IMR-90 (cell line): ENCODE measurements at regions not wholly inside any gene's neighbourhood (a gene's known extent, or its start where the extent isn't known, plus 50 kb on each side); places are given as distances from the start of the nearest gene placed in this dataset.

Experiments used
- ATAC-seq: fragments of 200-7000 bp; cut with Tn5 transposase; 2 replicates; pipeline ENCODE4 v1.9.1; 2020; ENCODE audit warnings: low read depth, mild to moderate bottlenecking, moderate library complexity
- BruUV-seq: library from RNA; stranded (reverse); fragments of 400-500 nt; replicated peaks from 2 replicates; lab custom pipeline; 2021; lab: Mats Ljungman, UMichigan
- CTCF ChIA-PET: fragments of 300-600 bp; formaldehyde crosslinking; extraction: SDS; loops from one replicate; lab custom pipeline; 2021; ENCODE audit warnings: antibody characterized with exemption; lab: Yijun Ruan, JAX
- POLR2A ChIA-PET: fragments of 300-600 bp; sonication (Branson Sonifier 250); formaldehyde crosslinking; loops from one replicate; lab custom pipeline; 2022; ENCODE audit warnings: antibody characterized with exemption; ENCODE audit not compliant: unreplicated experiment; lab: Charles Lee
- DNase-seq: peaks from one replicate; pipeline ENCODE4 v3.0.0; 2013
- H2AFZ ChIP-seq: replicated peaks from 2 replicates; pipeline ENCODE3; 2013; ENCODE audit warnings: low read length, mild to moderate bottlenecking; ENCODE audit not compliant: poor library complexity
- H2AK5ac ChIP-seq: 2 replicates; pipeline ENCODE4 v1.6.1; 2013; ENCODE audit warnings: low read depth, low read length, inconsistent platforms
- H2AK9ac ChIP-seq: replicated peaks from 2 replicates; pipeline ENCODE3; 2013; ENCODE audit warnings: mild to moderate bottlenecking, low read depth, low read length, moderate library complexity; ENCODE audit not compliant: poor library complexity
- H2BK120ac ChIP-seq: 2 replicates; pipeline ENCODE4 v1.6.1; 2013; ENCODE audit warnings: low read depth, low read length, inconsistent platforms
- H2BK15ac ChIP-seq: 3 replicates; pipeline ENCODE4 v1.6.1; 2013; ENCODE audit warnings: low read depth, low read length, inconsistent platforms
- H2BK20ac ChIP-seq: 2 replicates; pipeline ENCODE4 v1.6.1; 2013; ENCODE audit warnings: low read depth, mild to moderate bottlenecking, inconsistent platforms, low read length, moderate library complexity
- H2BK5ac ChIP-seq: 2 replicates; pipeline ENCODE4 v1.6.1; 2013; ENCODE audit warnings: mild to moderate bottlenecking, low read depth, low read length, inconsistent platforms; ENCODE audit not compliant: poor library complexity, severe bottlenecking
- H3K14ac ChIP-seq: replicated peaks from 2 replicates; pipeline ENCODE4 v1.6.1; 2013; ENCODE audit warnings: low read depth, low read length, inconsistent platforms
- H3K18ac ChIP-seq: 2 replicates; pipeline ENCODE4 v1.6.1; 2013; ENCODE audit warnings: low read depth, low read length, control low read depth
- H3K23ac ChIP-seq: 2 replicates; pipeline ENCODE4 v1.6.1; 2013; ENCODE audit warnings: low read depth, low read length, inconsistent platforms
- H3K27ac ChIP-seq: 2 replicates; pipeline ENCODE4 v1.5.1; 2013; ENCODE audit warnings: mild to moderate bottlenecking, control low read depth, low read length; ENCODE audit not compliant: insufficient read depth
- H3K27me3 ChIP-seq: 2 replicates; pipeline ENCODE4 v1.6.1; 2013; ENCODE audit warnings: low read length; ENCODE audit not compliant: control insufficient read depth, insufficient read depth
- H3K36me3 ChIP-seq: 2 replicates; pipeline ENCODE4 v1.6.1; 2013; ENCODE audit warnings: low read length, mixed read lengths; ENCODE audit not compliant: control insufficient read depth, insufficient read depth
- H3K4ac ChIP-seq: 2 replicates; pipeline ENCODE4 v1.6.1; 2013; ENCODE audit warnings: low read depth, low read length, inconsistent platforms
- H3K4me1 ChIP-seq: 2 replicates; pipeline ENCODE4 v1.6.1; 2013; ENCODE audit warnings: low read length, mixed read lengths; ENCODE audit not compliant: control insufficient read depth, insufficient read depth
- H3K4me2 ChIP-seq: 2 replicates; pipeline ENCODE4 v1.6.1; 2013; ENCODE audit warnings: low read depth, mild to moderate bottlenecking, control low read depth, low read length, moderate library complexity
- H3K4me3 ChIP-seq: 2 replicates; pipeline ENCODE4 v1.5.1; 2013; ENCODE audit warnings: low read depth, mild to moderate bottlenecking, control low read depth, low read length, moderate library complexity; ENCODE audit not compliant: insufficient read depth
- H3K56ac ChIP-seq: 2 replicates; pipeline ENCODE4 v1.6.1; 2013; ENCODE audit warnings: low read length, inconsistent platforms; ENCODE audit not compliant: insufficient read depth; ENCODE audit errors: extremely low read depth
- H3K79me1 ChIP-seq, 2 experiments: 2 replicates each; pipeline ENCODE4 v1.6.1; 2013; ENCODE audit warnings: low read length in 2 of 2, inconsistent platforms in 1 of 2, low read depth in 1 of 2
- H3K9ac ChIP-seq: 2 replicates; pipeline ENCODE4 v1.6.1; 2013; ENCODE audit warnings: low read depth, low read length, control low read depth
- H3K9me1 ChIP-seq: 2 replicates; pipeline ENCODE4 v1.6.1; 2013; ENCODE audit warnings: low read length, inconsistent platforms; ENCODE audit not compliant: insufficient read depth
- H3K9me3 ChIP-seq: 2 replicates; pipeline ENCODE4 v1.6.1; 2013; ENCODE audit warnings: low read length; ENCODE audit not compliant: control insufficient read depth, insufficient read depth
- H4K20me1 ChIP-seq: 2 replicates; pipeline ENCODE4 v1.6.1; 2013; ENCODE audit warnings: low read length, inconsistent platforms; ENCODE audit not compliant: insufficient read depth
- H4K5ac ChIP-seq: 2 replicates; pipeline ENCODE4 v1.6.1; 2013; ENCODE audit warnings: mild to moderate bottlenecking, low read depth, low read length, control low read depth
- H4K8ac ChIP-seq, 2 experiments: 2 replicates each; pipeline ENCODE4 v1.6.1; 2013; ENCODE audit warnings: low read depth in 2 of 2, low read length in 2 of 2, control low read depth in 1 of 2, inconsistent platforms in 1 of 2
- H4K91ac ChIP-seq: 2 replicates; pipeline ENCODE4 v1.6.1; 2013; ENCODE audit warnings: low read depth, low read length, inconsistent platforms; ENCODE audit not compliant: insufficient read depth
- CEBPB ChIP-seq: IDR thresholded peaks from 2 replicates; pipeline ENCODE4 v1.6.1; 2012; ENCODE audit warnings: low read depth, low read length, improper control_type of control experiment
- CTCF ChIP-seq: conservative IDR thresholded peaks from 2 replicates; pipeline ENCODE4 v1.5.1; 2012; ENCODE audit warnings: mild to moderate bottlenecking, low read depth, low read length, improper control_type of control experiment
- ELK1 ChIP-seq: fragments of 150-350 bp; IDR thresholded peaks from 2 replicates; pipeline ENCODE4 v1.6.1; 2016; ENCODE audit warnings: low read depth, mild to moderate bottlenecking, low read length, moderate library complexity, borderline replicate concordance
- WGBS, 2 experiments: methylation state at CpG; one replicate each; pipeline versions ENCODE4 v1.1.5 to v1.1.7; 2013; ENCODE audit warnings: missing lambda C conversion rate in 2 of 2; ENCODE audit not compliant: insufficient read length in 1 of 2; ENCODE audit errors: extremely low coverage in 2 of 2; 5-methylcytosine and 5-hydroxymethylcytosine counted together
- dilution Hi-C: fragments of 300-500 bp; cut with HindIII; formaldehyde crosslinking; loops from one replicate; pipeline ENCODE4 v1.14.3; 2018; ENCODE audit warnings: low sequenced_read_pairs; ENCODE audit not compliant: unreplicated experiment
- in situ Hi-C: fragments of 300-500 bp; cut with MboI; formaldehyde crosslinking; loops from 3 replicates; pipeline ENCODE4 v1.14.3; 2019; ENCODE audit warnings: low sequenced_read_pairs, inconsistent platforms, mixed read lengths
- intact Hi-C: fragments of 100-400 bp; cut with micrococcal nuclease; formaldehyde crosslinking; loops from 2 replicates; pipeline ENCODE4 v1.10.0; 2022

- TF ChIP-seq CTCF (no peak), ELK1 (no peak), CEBPB (no peak)
Measured at GRCh38 chr4:154143720-154144119, 347.9 kb downstream of the DCHS2 start.

More at GRCh38 chr4:154143720-154144119, 347.9 kb downstream of the DCHS2 start:
- Histone ChIP-seq H2AFZ (no peak overlapping the region), H4K8ac (no peak overlapping the region), H3K56ac (no peak overlapping the region), H3K36me3 (no peaks in the 10 kb centered on the region), H4K91ac (no peak overlapping the region), H4K20me1 (no peaks in the 10 kb centered on the region), H3K4me1 (no peaks in the 10 kb centered on the region), H2AK9ac (no peak overlapping the region), H3K4me3 (no peak overlapping the region), H3K9ac (no peak overlapping the region), H2BK120ac (no peak overlapping the region), H2BK20ac (no peak overlapping the region), H3K23ac (no peak overlapping the region), H3K9me1 (no peaks in the 10 kb centered on the region), H3K4me2 (no peak overlapping the region), H3K9me3 (peaks cover 2% of the 10 kb centered on the region; the same call in 1 of the 2 replicates), H2BK15ac (no peak overlapping the region), H3K14ac (no peak overlapping the region), H2AK5ac (no peak overlapping the region), H3K4ac (no peak overlapping the region), H2BK5ac (no peak overlapping the region), H3K18ac (no peak overlapping the region), H3K27me3 (no peaks in the 10 kb centered on the region), H3K79me1 (no peaks in the 10 kb centered on the region), H4K5ac (no peak overlapping the region), H3K27ac (no peak overlapping the region)
- ChIA-PET POLR2A (no interaction called here), CTCF (no interaction called here)
- no peak for ATAC-seq
- dilution Hi-C loops (no loop called here), in situ Hi-C loops (no loop called here), intact Hi-C loops (no loop called here)
- no peak for DNase-seq
- BruUV-seq = no TSS peak
- no CpG with 5 or more reads among the region's 6 CpGs for WGBS, 2 experiments
